ENCODE measurements at regions not wholly inside any gene's neighbourhood (a gene's known extent, or its start where the extent isn't known, plus 50 kb on each side); places are given as distances from the start of the nearest gene placed in this dataset.

DNA sequence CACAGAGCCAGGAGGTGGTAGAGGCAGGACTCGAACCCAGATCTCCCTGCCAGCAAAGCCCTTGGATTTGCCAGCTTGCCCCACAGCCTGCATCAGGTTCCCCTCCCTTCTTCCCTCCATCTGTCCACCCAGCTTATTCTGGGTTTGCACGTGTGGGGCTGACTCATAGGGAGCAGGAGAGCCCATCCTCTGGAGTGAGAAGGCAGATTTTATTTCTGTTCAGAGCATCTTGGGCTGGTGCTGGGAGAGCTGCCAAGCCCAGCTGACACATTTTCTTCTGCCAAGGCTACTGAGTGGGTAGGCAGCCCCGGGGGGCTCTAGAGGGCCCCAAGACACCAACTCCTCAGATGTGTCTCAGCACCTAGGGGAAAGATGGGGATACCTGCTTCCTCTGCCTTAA, 106.3 kb upstream of the CRHR1 start:
- Histone ChIP-seq H3K4me2 (ENCODE audit: low read length, poor library complexity, severe bottlenecking) (no peak overlapping the region), H4K91ac (ENCODE audit: low read length) (no peak overlapping the region), H2AFZ (ENCODE audit: low read depth, low read length) (no peak overlapping the region), H2AK5ac (ENCODE audit: low read length, severe bottlenecking) (no peak overlapping the region), H3K27me3 (ENCODE audit: control insufficient read depth in 1 of 2, insufficient read depth in 1 of 2, low read length in 2 of 2) (peaks cover 33% of the 10 kb centered on the region in 2 experiments), H2BK120ac (ENCODE audit: low read depth, low read length) (no peak overlapping the region), H3K23ac (ENCODE audit: low read length in 2 of 2) (no peak overlapping the region), H3K4me1 (ENCODE audit: control insufficient read depth, insufficient read depth, low read depth, low read length) (no peaks in the 10 kb centered on the region), H2BK15ac (ENCODE audit: low read depth, poor library complexity, severe bottlenecking) (no peak overlapping the region), H3K14ac (ENCODE audit: low read length in 2 of 2) (no peak overlapping the region), H4K8ac (ENCODE audit: low read length) (no peak overlapping the region), H3K79me1 (replicated peaks; ENCODE audit: low read length, poor library complexity, severe bottlenecking) (no peaks in the 10 kb centered on the region), H3K9ac (ENCODE audit: low read length) (no peak overlapping the region), H3K9me3 (ENCODE audit: control insufficient read depth, low read length) (peaks cover 20% of the 10 kb centered on the region), H3K27ac (ENCODE audit: low read length, poor library complexity, severe bottlenecking) (no peak overlapping the region), H3K18ac (ENCODE audit: low read depth in 1 of 2, low read length in 2 of 2) (no peak overlapping the region), H2BK12ac (ENCODE audit: low read length in 2 of 2) (no peak overlapping the region), H3K36me3 (ENCODE audit: control insufficient read depth in 1 of 2, insufficient read depth in 2 of 2, low read depth in 1 of 2, low read length in 2 of 2) (no peaks in the 10 kb centered on the region), H3K4me3 (ENCODE audit: insufficient read depth in 1 of 2, low read depth in 1 of 2, low read length in 2 of 2) (no peak overlapping the region), H3K4ac (ENCODE audit: low read depth in 1 of 2, low read length in 2 of 2) (no peak overlapping the region), H2BK5ac (ENCODE audit: low read depth, low read length, poor library complexity, severe bottlenecking) (no peak overlapping the region)
- 56% methylated on average over 3 of the region's 3 CpGs for WGBS
- no peak for DNase-seq

DNA sequence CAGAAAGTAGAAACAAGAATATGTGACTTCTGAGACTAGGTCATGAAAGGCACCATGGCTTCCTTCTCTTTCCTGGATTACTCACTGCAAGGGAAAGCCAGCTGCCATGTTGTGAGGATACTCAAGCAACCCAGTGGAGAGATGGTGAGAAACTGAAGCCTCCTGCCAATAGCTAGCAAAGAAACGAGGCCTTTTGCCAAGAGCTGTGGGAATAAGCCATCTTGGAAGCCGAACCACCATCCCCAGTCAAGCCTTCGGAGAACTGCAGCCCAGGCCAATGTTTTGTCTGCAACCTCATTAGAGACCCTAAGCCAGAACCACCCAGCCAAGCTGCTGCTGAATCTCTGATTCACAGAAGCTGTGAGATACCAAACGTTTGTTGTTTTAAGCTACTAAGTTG, 104.7 kb upstream of the CRHR1 start:
- H2BK12ac ChIP-seq (ENCODE audit: low read length in 2 of 2): no peak overlapping the region
- H3K27me3 ChIP-seq (ENCODE audit: control insufficient read depth in 1 of 2, insufficient read depth in 1 of 2, low read length in 2 of 2): peaks cover 33 to 36% of the 10 kb centered on the region in 2 experiments
- H3K9me3 ChIP-seq (ENCODE audit: control insufficient read depth, low read length): peaks cover 20% of the 10 kb centered on the region
- no peak overlapping the region for H3K18ac ChIP-seq (ENCODE audit: low read depth in 1 of 2, low read length in 2 of 2)
- no peak overlapping the region for H3K4ac ChIP-seq (ENCODE audit: low read depth in 1 of 2, low read length in 2 of 2)
- no peaks in the 10 kb centered on the region for H3K36me3 ChIP-seq (ENCODE audit: control insufficient read depth in 1 of 2, insufficient read depth in 2 of 2, low read depth in 1 of 2, low read length in 2 of 2)
- no peak overlapping the region for H3K4me2 ChIP-seq (ENCODE audit: low read length, poor library complexity, severe bottlenecking)
- H3K9ac ChIP-seq (ENCODE audit: low read length): no peak overlapping the region
- H3K14ac ChIP-seq (ENCODE audit: low read length in 2 of 2): no peak overlapping the region
- 74% methylated on average over 4 of the region's 4 CpGs for WGBS
- H2BK15ac ChIP-seq (ENCODE audit: low read depth, poor library complexity, severe bottlenecking): no peak overlapping the region
- H3K27ac ChIP-seq (ENCODE audit: low read length, poor library complexity, severe bottlenecking): no peak overlapping the region
- no peak overlapping the region for H4K8ac ChIP-seq (ENCODE audit: low read length)
- no peak overlapping the region for H2AFZ ChIP-seq (ENCODE audit: low read depth, low read length)
- DNase-seq: no peak
- no peaks in the 10 kb centered on the region for H3K79me1 ChIP-seq (replicated peaks; ENCODE audit: low read length, poor library complexity, severe bottlenecking)
- no peak overlapping the region for H2AK5ac ChIP-seq (ENCODE audit: low read length, severe bottlenecking)
- no peak overlapping the region for H2BK120ac ChIP-seq (ENCODE audit: low read depth, low read length)
- H3K23ac ChIP-seq (ENCODE audit: low read length in 2 of 2): peak overlapping the region in 1 of 2 experiments; percentile 41
- no peak overlapping the region for H3K4me3 ChIP-seq (ENCODE audit: insufficient read depth in 1 of 2, low read depth in 1 of 2, low read length in 2 of 2)
- no peaks in the 10 kb centered on the region for H3K4me1 ChIP-seq (ENCODE audit: control insufficient read depth, insufficient read depth, low read depth, low read length)
- H4K91ac ChIP-seq (ENCODE audit: low read length): no peak overlapping the region
- no peak overlapping the region for H2BK5ac ChIP-seq (ENCODE audit: low read depth, low read length, poor library complexity, severe bottlenecking)

DNA sequence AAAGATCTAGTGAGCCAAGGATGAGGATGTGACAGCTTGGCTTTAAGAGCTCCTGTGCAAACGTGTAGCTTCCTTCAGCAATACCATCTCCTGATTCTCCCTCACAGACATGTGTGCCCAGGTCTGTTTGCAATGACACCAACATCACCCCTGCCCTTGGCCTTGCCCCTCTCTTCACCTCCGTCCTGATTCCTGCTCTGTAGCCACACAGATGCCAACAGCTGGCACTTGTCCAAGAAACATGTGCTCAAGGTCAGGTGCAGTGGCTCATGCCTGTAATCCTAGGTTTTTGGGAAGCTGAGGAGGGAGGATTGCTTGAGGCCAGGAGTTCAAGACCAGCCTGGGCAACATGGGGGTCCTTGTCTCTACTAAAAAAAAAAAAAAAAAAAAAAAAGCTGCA, 103.8 kb upstream of the CRHR1 start:
- 76% methylated on average over 1 of the region's 2 CpGs for WGBS
- no peak overlapping the region for H3K4me3 ChIP-seq (ENCODE audit: insufficient read depth in 1 of 2, low read depth in 1 of 2, low read length in 2 of 2)
- no peaks in the 10 kb centered on the region for H3K36me3 ChIP-seq (ENCODE audit: control insufficient read depth in 1 of 2, insufficient read depth in 2 of 2, low read depth in 1 of 2, low read length in 2 of 2)
- H2BK15ac ChIP-seq (ENCODE audit: low read depth, poor library complexity, severe bottlenecking): no peak overlapping the region
- H3K4me1 ChIP-seq (ENCODE audit: control insufficient read depth, insufficient read depth, low read depth, low read length): no peaks in the 10 kb centered on the region
- H3K14ac ChIP-seq (ENCODE audit: low read length in 2 of 2): no peak overlapping the region
- H4K91ac ChIP-seq (ENCODE audit: low read length): no peak overlapping the region
- DNase-seq: no peak
- H3K79me1 ChIP-seq (replicated peaks; ENCODE audit: low read length, poor library complexity, severe bottlenecking): no peaks in the 10 kb centered on the region
- no peak overlapping the region for H2AK5ac ChIP-seq (ENCODE audit: low read length, severe bottlenecking)
- no peak overlapping the region for H3K4ac ChIP-seq (ENCODE audit: low read depth in 1 of 2, low read length in 2 of 2)
- no peak overlapping the region for H2BK5ac ChIP-seq (ENCODE audit: low read depth, low read length, poor library complexity, severe bottlenecking)
- no peak overlapping the region for H3K9ac ChIP-seq (ENCODE audit: low read length)
- no peak overlapping the region for H2BK120ac ChIP-seq (ENCODE audit: low read depth, low read length)
- no peak overlapping the region for H3K27ac ChIP-seq (ENCODE audit: low read length, poor library complexity, severe bottlenecking)
- H3K23ac ChIP-seq (ENCODE audit: low read length in 2 of 2): no peak overlapping the region
- H2AFZ ChIP-seq (ENCODE audit: low read depth, low read length): no peak overlapping the region
- peaks cover 27 to 37% of the 10 kb centered on the region in 2 experiments for H3K27me3 ChIP-seq (ENCODE audit: control insufficient read depth in 1 of 2, insufficient read depth in 1 of 2, low read length in 2 of 2)
- no peak overlapping the region for H2BK12ac ChIP-seq (ENCODE audit: low read length in 2 of 2)
- peaks cover 14% of the 10 kb centered on the region for H3K9me3 ChIP-seq (ENCODE audit: control insufficient read depth, low read length)
- H4K8ac ChIP-seq (ENCODE audit: low read length): no peak overlapping the region
- H3K18ac ChIP-seq (ENCODE audit: low read depth in 1 of 2, low read length in 2 of 2): no peak overlapping the region
- H3K4me2 ChIP-seq (ENCODE audit: low read length, poor library complexity, severe bottlenecking): no peak overlapping the region

DNA sequence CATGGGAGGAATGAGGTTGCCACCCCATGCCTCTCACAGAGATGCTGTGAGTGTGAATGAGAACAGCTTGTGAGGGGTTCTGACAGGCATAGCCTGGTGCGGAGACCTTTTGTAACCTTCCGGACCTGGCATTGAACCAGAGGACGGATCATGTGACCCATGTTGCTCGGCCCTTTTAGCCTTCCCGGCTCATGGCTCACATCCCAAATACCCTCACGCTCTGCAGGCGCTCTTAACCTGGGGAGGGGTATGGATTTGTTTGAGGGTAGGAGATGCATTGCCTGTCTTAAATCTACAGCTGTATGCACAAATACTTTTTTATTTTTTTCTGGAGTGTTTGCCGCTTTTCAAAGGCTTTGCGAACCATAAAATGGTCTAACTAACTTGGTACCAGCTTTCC, 102.4 kb upstream of the CRHR1 start:
- no peak overlapping the region for H2BK12ac ChIP-seq (ENCODE audit: low read length in 2 of 2)
- no peak overlapping the region for H4K8ac ChIP-seq (ENCODE audit: low read length)
- H3K4me2 ChIP-seq (ENCODE audit: low read length, poor library complexity, severe bottlenecking): no peak overlapping the region
- H2AK5ac ChIP-seq (ENCODE audit: low read length, severe bottlenecking): no peak overlapping the region
- no peak overlapping the region for H3K18ac ChIP-seq (ENCODE audit: low read depth in 1 of 2, low read length in 2 of 2)
- H3K9me3 ChIP-seq (ENCODE audit: control insufficient read depth, low read length): peaks cover 8% of the 10 kb centered on the region
- no peak overlapping the region for H3K4ac ChIP-seq (ENCODE audit: low read depth in 1 of 2, low read length in 2 of 2)
- H3K36me3 ChIP-seq (ENCODE audit: control insufficient read depth in 1 of 2, insufficient read depth in 2 of 2, low read depth in 1 of 2, low read length in 2 of 2): no peaks in the 10 kb centered on the region
- DNase-seq: no peak
- H3K4me1 ChIP-seq (ENCODE audit: control insufficient read depth, insufficient read depth, low read depth, low read length): no peaks in the 10 kb centered on the region
- H3K9ac ChIP-seq (ENCODE audit: low read length): no peak overlapping the region
- H2BK5ac ChIP-seq (ENCODE audit: low read depth, low read length, poor library complexity, severe bottlenecking): no peak overlapping the region
- no peak overlapping the region for H3K14ac ChIP-seq (ENCODE audit: low read length in 2 of 2)
- H3K79me1 ChIP-seq (replicated peaks; ENCODE audit: low read length, poor library complexity, severe bottlenecking): no peaks in the 10 kb centered on the region
- no peak overlapping the region for H3K27ac ChIP-seq (ENCODE audit: low read length, poor library complexity, severe bottlenecking)
- WGBS: 84% methylated on average over 8 of the region's 9 CpGs
- no peak overlapping the region for H2AFZ ChIP-seq (ENCODE audit: low read depth, low read length)
- H2BK120ac ChIP-seq (ENCODE audit: low read depth, low read length): no peak overlapping the region
- H4K91ac ChIP-seq (ENCODE audit: low read length): no peak overlapping the region
- peaks cover 19 to 35% of the 10 kb centered on the region in 2 experiments for H3K27me3 ChIP-seq (ENCODE audit: control insufficient read depth in 1 of 2, insufficient read depth in 1 of 2, low read length in 2 of 2)
- no peak overlapping the region for H2BK15ac ChIP-seq (ENCODE audit: low read depth, poor library complexity, severe bottlenecking)
- H3K23ac ChIP-seq (ENCODE audit: low read length in 2 of 2): peak overlapping the region in 1 of 2 experiments; percentile 32
- H3K4me3 ChIP-seq (ENCODE audit: insufficient read depth in 1 of 2, low read depth in 1 of 2, low read length in 2 of 2): no peak overlapping the region
